ENCODE measurements at regions not wholly inside any gene's neighbourhood (a gene's known extent, or its start where the extent isn't known, plus 50 kb on each side); places are given as distances from the start of the nearest gene placed in this dataset.

GRCh38 chr3:40752492-40752891 lies 227.7 kb downstream of the ZNF621 start:
- TF ChIP-seq CTCF (optimal IDR thresholded peaks at IDR 0.05 in 1 of 3, IDR thresholded peaks at IDR 0.05 in 1 of 3, conservative IDR thresholded peaks at IDR 0.05 in 1 of 3; ENCODE audit: extremely low read depth in 1 of 3, insufficient read depth in 2 of 3, low read length in 3 of 3) (no peak), EZH2 (IDR thresholded peaks at IDR 0.05; ENCODE audit: low read length) (no peak)

All from keratinocyte (primary cell).